ENCODE measurements at regions not wholly inside any gene's neighbourhood (a gene's known extent, or its start where the extent isn't known, plus 50 kb on each side); places are given as distances from the start of the nearest gene placed in this dataset.

- TF ChIP-seq ZBTB7B (CRISPR knock-in tag; IDR thresholded peaks at IDR 0.05) (no peak), ZNF724P (CRISPR knock-in tag; IDR thresholded peaks at IDR 0.05; ENCODE audit: borderline replicate concordance) (no peak), ZFP37 (CRISPR knock-in tag; IDR thresholded peaks at IDR 0.05; ENCODE audit: borderline replicate concordance) (no peak), MTA1 (CRISPR knock-in tag; IDR thresholded peaks at IDR 0.05; ENCODE audit: borderline replicate concordance) (no peak), ZKSCAN5 (CRISPR knock-in tag; IDR thresholded peaks at IDR 0.05) (no peak), ZKSCAN1 (IDR thresholded peaks at IDR 0.05; ENCODE audit: low read length) (no peak), ZNF589 (CRISPR knock-in tag; conservative IDR thresholded peaks at IDR 0.05) (no peak)
Observed at GRCh38 chr4:62130230-62130629, 930.1 kb downstream of the ADGRL3 start (continued).

All from HepG2 (cell line).